Thyroid gland (tissue), 4 donors: ENCODE measurements at regions not wholly inside any gene's neighbourhood (a gene's known extent, or its start where the extent isn't known, plus 50 kb on each side); places are given as distances from the start of the nearest gene placed in this dataset.

ENCODE experiments used
- CTCF ChIP-seq, 6 experiments: fragments of 200-600 bp in 3 of 6; fragments of 450-650 bp in 3 of 6; sonication (generic) in 3 of 6; IDR thresholded peaks; one replicate each; pipeline ENCODE4 v1.5.1; 2016 to 2019; ENCODE audit warnings: antibody characterized with exemption in 6 of 6, mild to moderate bottlenecking in 2 of 6, inconsistent platforms in 1 of 6, moderate library complexity in 1 of 6
- POLR2A ChIP-seq, 2 donors: fragments of 450-650 bp; IDR thresholded peaks; one replicate each; pipeline ENCODE4 v1.6.1; 2017; ENCODE audit warnings: antibody characterized with exemption in 2 of 2, mild to moderate bottlenecking in 2 of 2, moderate library complexity in 1 of 2

GRCh38 chr4:132417220-132417619 lies 731.9 kb upstream of the PCDH10 start:
- no peak for TF ChIP-seq CTCF (IDR thresholded peaks at IDR 0.05)
- no peak for TF ChIP-seq POLR2A (IDR thresholded peaks at IDR 0.05)
